SU-DHL-6 (cell line): ENCODE measurements at regions not wholly inside any gene's neighbourhood (a gene's known extent, or its start where the extent isn't known, plus 50 kb on each side); places are given as distances from the start of the nearest gene placed in this dataset.

Experiments used
- EZH2phosphoT487 ChIP-seq: fragments of 200-600 bp; sonication (generic), shearing (Covaris generic); conservative IDR thresholded peaks from 2 replicates; pipeline ENCODE4 v1.6.1; 2018; ENCODE audit warnings: mild to moderate bottlenecking, antibody characterized with exemption, low read length, moderate library complexity, mixed read lengths
- TF ChIP-seq, protein P1 (sequence below): fragments of 200-600 bp; sonication (generic); IDR thresholded peaks from one replicate; pipeline ENCODE4 v1.5.1; 2017; ENCODE audit warnings: antibody characterized with exemption, mild to moderate bottlenecking, low read length, moderate library complexity; ENCODE audit not compliant: insufficient read depth, poor library complexity, severe bottlenecking

DNA sequence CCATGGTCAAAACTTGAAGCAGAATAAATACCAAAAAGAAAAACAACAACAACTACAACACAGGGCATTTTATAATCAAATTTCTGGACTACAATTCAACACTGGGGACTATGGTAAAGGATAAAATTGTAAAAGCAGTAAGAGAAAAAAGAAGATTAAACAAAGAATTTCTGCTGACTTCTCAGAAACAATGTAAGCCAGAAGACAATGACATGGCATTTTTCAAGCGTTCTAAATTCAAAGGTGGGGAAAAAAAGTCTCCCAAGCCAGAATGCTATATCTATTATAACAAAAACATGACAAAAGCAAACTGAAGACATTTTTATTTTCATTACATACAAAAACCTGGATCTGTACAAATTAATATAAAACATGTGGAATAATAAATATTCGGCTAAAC is 433.1 kb downstream of the NPHP4 start:
- TF ChIP-seq, protein P1, sequence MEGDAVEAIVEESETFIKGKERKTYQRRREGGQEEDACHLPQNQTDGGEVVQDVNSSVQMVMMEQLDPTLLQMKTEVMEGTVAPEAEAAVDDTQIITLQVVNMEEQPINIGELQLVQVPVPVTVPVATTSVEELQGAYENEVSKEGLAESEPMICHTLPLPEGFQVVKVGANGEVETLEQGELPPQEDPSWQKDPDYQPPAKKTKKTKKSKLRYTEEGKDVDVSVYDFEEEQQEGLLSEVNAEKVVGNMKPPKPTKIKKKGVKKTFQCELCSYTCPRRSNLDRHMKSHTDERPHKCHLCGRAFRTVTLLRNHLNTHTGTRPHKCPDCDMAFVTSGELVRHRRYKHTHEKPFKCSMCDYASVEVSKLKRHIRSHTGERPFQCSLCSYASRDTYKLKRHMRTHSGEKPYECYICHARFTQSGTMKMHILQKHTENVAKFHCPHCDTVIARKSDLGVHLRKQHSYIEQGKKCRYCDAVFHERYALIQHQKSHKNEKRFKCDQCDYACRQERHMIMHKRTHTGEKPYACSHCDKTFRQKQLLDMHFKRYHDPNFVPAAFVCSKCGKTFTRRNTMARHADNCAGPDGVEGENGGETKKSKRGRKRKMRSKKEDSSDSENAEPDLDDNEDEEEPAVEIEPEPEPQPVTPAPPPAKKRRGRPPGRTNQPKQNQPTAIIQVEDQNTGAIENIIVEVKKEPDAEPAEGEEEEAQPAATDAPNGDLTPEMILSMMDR: no peak
- no peak for TF ChIP-seq EZH2phosphoT487
